Smooth muscle cell (in vitro differentiated cells): ENCODE measurements at regions not wholly inside any gene's neighbourhood (a gene's known extent, or its start where the extent isn't known, plus 50 kb on each side); places are given as distances from the start of the nearest gene placed in this dataset.

ENCODE experiments used
- DNase-seq: peaks from one replicate; lab custom pipeline; 2025; ENCODE audit not compliant: unreplicated experiment; lab: John Stamatoyannopoulos, UW
- H2AFZ ChIP-seq: fragments of 200-600 bp; sonication (generic); 2 replicates; pipeline ENCODE4 v1.6.0; 2016; ENCODE audit warnings: antibody characterized with exemption, low read depth, mild to moderate bottlenecking
- H3F3A ChIP-seq: fragments of 200-600 bp; sonication (generic); 2 replicates; pipeline ENCODE4 v1.6.0; 2017; ENCODE audit warnings: antibody characterized with exemption, low read depth
- H3K27ac ChIP-seq: fragments of 200-600 bp; sonication (generic); 2 replicates; pipeline ENCODE4 v1.5.1; 2016; ENCODE audit warnings: low read depth, mild to moderate bottlenecking
- H3K27me3 ChIP-seq: fragments of 200-600 bp; sonication (generic); 2 replicates; pipeline ENCODE4 v1.6.1; 2016; ENCODE audit warnings: low read depth, mild to moderate bottlenecking
- H3K36me3 ChIP-seq: fragments of 200-600 bp; sonication (generic); 2 replicates; pipeline ENCODE4 v1.5.1; 2016; ENCODE audit warnings: low read depth
- H3K4me1 ChIP-seq: fragments of 200-600 bp; sonication (generic); 2 replicates; pipeline ENCODE4 v1.5.1; 2016; ENCODE audit warnings: low read depth
- H3K4me2 ChIP-seq: fragments of 200-600 bp; sonication (generic); 2 replicates; pipeline ENCODE4 v1.6.0; 2016; ENCODE audit warnings: mild to moderate bottlenecking
- H3K4me3 ChIP-seq: fragments of 200-600 bp; sonication (generic); 2 replicates; pipeline ENCODE4 v1.5.1; 2016; ENCODE audit warnings: mild to moderate bottlenecking
- H3K79me2 ChIP-seq: fragments of 200-600 bp; sonication (generic); 2 replicates; pipeline ENCODE4 v1.6.0; 2016; ENCODE audit warnings: low read depth, mild to moderate bottlenecking
- H3K9ac ChIP-seq: fragments of 200-600 bp; sonication (generic); 2 replicates; pipeline ENCODE4 v1.6.0; 2016; ENCODE audit warnings: low read depth
- H3K9me3 ChIP-seq: fragments of 200-600 bp; sonication (generic); replicated peaks from 2 replicates; pipeline ENCODE4 v1.5.1; 2016; ENCODE audit warnings: low read depth
- H4K20me1 ChIP-seq: fragments of 200-600 bp; sonication (generic); 2 replicates; pipeline ENCODE4 v1.6.0; 2016; ENCODE audit warnings: low read depth
- CTCF ChIP-seq: fragments of 200-600 bp; sonication (generic); IDR thresholded peaks from 2 replicates; pipeline ENCODE4 v1.5.1; 2017; ENCODE audit warnings: borderline replicate concordance, mild to moderate bottlenecking, antibody characterized with exemption; ENCODE audit not compliant: insufficient read depth, poor library complexity, severe bottlenecking
- WGBS: methylation state at CpG from one replicate; pipeline ENCODE4 v1.1.7; 2016; ENCODE audit warnings: low lambda C conversion rate; 5-methylcytosine and 5-hydroxymethylcytosine counted together

- Histone ChIP-seq H3K27me3 (no peaks in the 10 kb centered on the region), H4K20me1 (no peaks in the 10 kb centered on the region), H3K79me2 (no peaks in the 10 kb centered on the region), H3K4me1 (peaks cover 4% of the 10 kb centered on the region), H3K4me2 (no peak overlapping the region), H3K9me3 (no peaks in the 10 kb centered on the region), H3K4me3 (no peak overlapping the region), H3K9ac (no peak overlapping the region), H3K36me3 (no peaks in the 10 kb centered on the region), H3F3A (no peaks in the 10 kb centered on the region), H2AFZ (no peak overlapping the region), H3K27ac (no peak overlapping the region)
- DNase-seq = no peak
- WGBS = 91% methylated on average over 5 of the region's 5 CpGs
- no peak for TF ChIP-seq CTCF
Measured at GRCh38 chr12:125267114-125267513, 201.9 kb downstream of the AACS start.

GRCh38 chr12:125269276-125269675 lies 204.0 kb downstream of the AACS start:
- no peaks in the 10 kb centered on the region for H4K20me1 ChIP-seq
- no peak overlapping the region for H3K4me2 ChIP-seq
- H3F3A ChIP-seq = no peaks in the 10 kb centered on the region
- H3K9ac ChIP-seq = no peak overlapping the region
- H3K36me3 ChIP-seq = no peaks in the 10 kb centered on the region
- H3K4me1 ChIP-seq = no peaks in the 10 kb centered on the region
- DNase-seq = no peak
- H2AFZ ChIP-seq = no peak overlapping the region
- H3K4me3 ChIP-seq = no peak overlapping the region
- no peaks in the 10 kb centered on the region for H3K79me2 ChIP-seq
- WGBS = 77% methylated on average over 5 of the region's 5 CpGs
- no peak for TF ChIP-seq CTCF
- no peak overlapping the region for H3K27ac ChIP-seq
- H3K9me3 ChIP-seq = no peaks in the 10 kb centered on the region
- no peaks in the 10 kb centered on the region for H3K27me3 ChIP-seq

- Histone ChIP-seq H3K36me3 (no peaks in the 10 kb centered on the region), H3K9me3 (no peaks in the 10 kb centered on the region), H2AFZ (no peak overlapping the region), H3K4me1 (no peaks in the 10 kb centered on the region), H4K20me1 (no peaks in the 10 kb centered on the region), H3K27me3 (no peaks in the 10 kb centered on the region), H3K4me3 (no peak overlapping the region), H3K4me2 (no peak overlapping the region), H3F3A (no peaks in the 10 kb centered on the region), H3K9ac (no peak overlapping the region), H3K27ac (no peak overlapping the region), H3K79me2 (no peaks in the 10 kb centered on the region)
- DNase-seq = no peak
- WGBS = 59% methylated on average over 4 of the region's 4 CpGs
- TF ChIP-seq CTCF = no peak
Measured at GRCh38 chr12:125271892-125272291, 206.7 kb downstream of the AACS start.

GRCh38 chr12:125272383-125272933 lies 207.2 kb downstream of the AACS start:
- H3F3A ChIP-seq = no peaks in the 10 kb centered on the region
- no peak overlapping the region for H3K4me3 ChIP-seq
- no peak overlapping the region for H3K4me2 ChIP-seq
- H4K20me1 ChIP-seq = no peaks in the 10 kb centered on the region
- no peaks in the 10 kb centered on the region for H3K79me2 ChIP-seq
- no peak overlapping the region for H2AFZ ChIP-seq
- H3K4me1 ChIP-seq = no peaks in the 10 kb centered on the region
- no peak for TF ChIP-seq CTCF
- no peak overlapping the region for H3K9ac ChIP-seq
- no peaks in the 10 kb centered on the region for H3K36me3 ChIP-seq
- H3K27ac ChIP-seq = no peak overlapping the region
- WGBS = 87% methylated on average over 14 of the region's 14 CpGs
- DNase-seq = no peak
- no peaks in the 10 kb centered on the region for H3K9me3 ChIP-seq
- H3K27me3 ChIP-seq = no peaks in the 10 kb centered on the region
